ENCODE measurements at regions not wholly inside any gene's neighbourhood (a gene's known extent, or its start where the extent isn't known, plus 50 kb on each side); places are given as distances from the start of the nearest gene placed in this dataset.
"Not testable (repeated sequence)": the region's sequence is repeated elsewhere in the genome, so short reads cannot be mapped to it uniquely, and the experiment has no call there.

DNA sequence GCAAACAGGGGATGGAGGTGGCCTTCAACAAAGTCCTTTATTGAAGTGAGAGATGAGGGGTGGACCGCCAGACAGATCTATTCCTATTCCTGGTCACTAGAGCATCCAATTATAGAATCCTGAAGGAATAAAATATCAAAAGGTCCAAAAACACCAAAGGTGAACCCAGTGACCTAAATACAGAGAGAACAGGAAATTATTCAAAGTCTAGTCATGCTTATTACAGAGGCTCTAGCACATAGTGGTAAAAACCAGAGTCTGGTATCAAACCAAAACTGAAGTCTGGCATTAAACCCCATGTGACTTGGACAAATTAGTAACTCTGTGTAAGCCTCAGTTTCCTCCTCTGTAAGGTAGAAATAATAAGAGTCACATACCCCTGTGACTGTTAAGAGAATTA lies 100.5 kb upstream of the SNX2 start:
- DNase-seq = no peak

DNA sequence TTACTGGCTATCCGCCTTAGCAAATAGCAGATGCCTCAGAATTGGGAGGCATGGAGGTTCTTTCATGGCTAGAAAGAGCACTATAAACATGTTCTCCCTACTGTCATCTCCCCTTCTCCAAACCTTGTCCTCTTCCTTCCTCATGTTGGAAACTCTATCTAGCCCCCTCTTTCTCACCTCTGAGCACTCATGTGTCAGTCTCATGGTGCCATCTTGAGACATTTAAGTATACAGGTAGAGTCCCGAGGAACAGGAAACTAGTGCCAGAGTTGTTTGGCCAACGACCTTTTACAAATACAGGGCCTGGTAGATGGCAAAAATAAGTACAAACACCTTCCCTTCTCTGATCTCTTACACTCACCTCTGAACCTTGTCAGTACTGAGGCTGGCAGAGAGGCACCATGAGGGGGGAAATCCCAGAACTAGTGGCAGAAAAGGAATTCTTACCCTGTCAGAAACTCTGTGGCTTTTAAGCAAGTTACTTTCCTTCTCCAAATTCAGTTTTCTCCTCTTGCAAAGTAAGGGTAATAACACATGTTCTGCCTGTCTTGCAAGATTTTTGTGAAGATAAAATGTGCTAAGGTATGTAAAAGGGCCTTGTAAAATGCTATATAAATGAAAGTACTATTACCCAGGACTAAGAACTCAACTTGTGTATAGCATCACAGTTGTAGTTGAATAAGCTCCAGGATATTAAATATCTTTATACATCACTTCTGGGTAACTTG lies 94.1 kb upstream of the SNX2 start:
- no peak for DNase-seq

DNA sequence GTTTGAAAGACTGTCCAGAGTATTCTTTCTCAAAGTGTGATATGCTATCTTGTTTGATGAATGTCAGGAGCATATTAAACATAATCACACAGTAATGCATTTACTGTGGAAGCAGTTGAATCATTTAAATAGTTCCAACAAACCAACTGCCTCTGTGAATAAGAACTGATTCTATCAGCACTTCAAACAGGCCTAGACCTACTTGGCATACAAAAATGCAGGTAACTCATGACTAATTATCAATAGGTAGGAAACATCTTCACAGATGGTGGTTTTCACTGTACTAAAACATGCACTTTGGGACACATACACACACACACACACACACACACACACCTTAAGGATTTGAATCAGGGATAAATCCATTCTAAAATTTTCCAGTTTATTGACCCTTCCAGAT lies 91.2 kb upstream of the SNX2 start:
- DNase-seq = no peak

DNA sequence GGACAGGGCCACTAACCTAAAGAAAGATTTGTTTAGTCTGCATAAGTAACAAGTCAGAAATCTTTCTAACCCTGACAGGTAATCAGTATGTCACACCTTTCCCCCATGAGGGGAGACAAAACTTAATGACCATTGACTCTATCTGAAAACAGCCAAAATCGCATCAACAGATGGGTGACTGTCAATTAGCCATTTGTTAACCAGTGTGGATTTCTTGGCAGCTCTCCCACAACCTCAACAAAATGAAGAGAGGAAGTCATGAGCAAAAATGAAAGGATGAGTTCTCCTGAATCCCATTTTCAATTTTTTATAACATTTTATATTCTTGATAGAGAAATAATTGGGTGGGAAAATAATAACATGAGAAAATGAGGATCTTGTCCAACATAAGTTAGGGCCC lies 84.6 kb upstream of the SNX2 start:
- no peak for DNase-seq

DNA sequence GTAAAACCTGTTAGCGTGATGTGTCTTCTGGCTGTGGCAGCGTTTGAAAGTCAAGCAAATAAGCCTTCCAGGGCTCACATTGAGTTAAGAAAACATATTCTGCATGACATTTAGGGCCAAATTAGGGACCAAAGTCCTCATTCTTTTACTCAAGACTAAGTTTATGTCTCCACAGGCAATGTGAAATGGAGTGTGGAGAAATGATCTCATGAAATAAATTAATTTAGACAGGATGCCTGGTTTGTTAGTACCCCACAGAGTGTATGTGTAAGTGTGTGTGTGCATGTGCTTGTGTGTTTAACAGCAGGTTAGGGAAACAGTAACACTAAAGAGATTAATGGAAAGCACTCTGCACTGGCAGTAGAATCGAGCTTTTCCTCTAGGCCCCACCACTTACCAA lies 82.9 kb upstream of the SNX2 start:
- DNase-seq = no peak

DNA sequence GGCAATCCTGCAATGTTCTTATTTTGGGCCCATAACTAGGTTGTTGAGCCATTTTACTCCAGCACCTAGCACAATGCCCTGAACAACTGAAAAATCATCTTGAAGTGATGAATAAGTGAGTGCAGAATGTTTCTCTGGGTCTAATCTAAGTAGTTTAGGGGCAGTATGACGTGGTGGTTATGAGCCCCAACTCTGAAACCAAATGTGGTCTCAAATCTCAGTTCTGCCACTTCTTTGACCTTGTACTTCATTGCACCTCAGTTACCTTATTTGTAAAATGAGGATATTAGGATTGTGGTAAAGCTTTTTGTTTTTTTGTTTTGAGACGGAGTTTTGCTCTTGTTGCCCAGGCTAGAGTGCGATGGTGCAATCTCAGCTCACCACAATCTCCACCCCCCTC lies 80.9 kb upstream of the SNX2 start:
- no peak for DNase-seq

DNA sequence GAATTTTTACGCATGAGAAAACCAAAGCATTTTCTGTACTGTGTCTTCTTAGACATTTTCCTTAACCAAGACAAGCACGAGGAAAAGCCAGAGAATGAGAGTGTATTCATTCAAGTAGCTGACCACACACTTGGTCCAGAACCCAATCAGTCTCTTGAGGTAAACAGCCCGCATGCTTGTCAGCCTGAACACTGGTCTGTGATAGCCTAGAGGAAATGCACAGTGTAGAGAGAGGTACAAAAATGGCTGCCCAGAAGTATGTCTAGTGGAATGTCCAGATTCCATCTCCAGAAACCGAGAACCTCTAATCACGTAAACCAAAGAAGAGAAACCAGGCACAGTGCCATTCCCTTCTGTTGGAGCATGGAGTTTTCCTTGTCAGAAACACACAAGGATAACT lies 80.0 kb upstream of the SNX2 start:
- no peak for DNase-seq

DNA sequence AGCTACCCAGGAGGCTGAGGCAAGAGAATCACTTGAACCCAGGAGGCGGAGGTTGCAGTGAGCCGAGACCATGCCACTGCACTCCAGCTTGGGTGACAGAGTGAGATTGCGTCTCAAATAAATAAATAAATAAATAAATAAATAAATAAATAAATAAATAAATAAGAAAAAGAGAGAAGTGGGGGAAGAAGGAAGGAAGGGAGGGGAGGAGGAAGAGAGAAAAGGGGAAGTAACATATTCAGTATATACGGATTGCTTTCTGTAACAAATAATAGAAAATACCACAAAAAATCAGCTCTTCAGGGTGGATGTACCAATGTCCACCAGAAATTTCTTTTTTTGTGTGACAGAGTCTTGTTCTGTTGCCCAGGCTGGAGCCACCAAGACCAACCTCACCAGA lies 78.1 kb upstream of the SNX2 start:
- DNase-seq = not testable (repeated sequence)

DNA sequence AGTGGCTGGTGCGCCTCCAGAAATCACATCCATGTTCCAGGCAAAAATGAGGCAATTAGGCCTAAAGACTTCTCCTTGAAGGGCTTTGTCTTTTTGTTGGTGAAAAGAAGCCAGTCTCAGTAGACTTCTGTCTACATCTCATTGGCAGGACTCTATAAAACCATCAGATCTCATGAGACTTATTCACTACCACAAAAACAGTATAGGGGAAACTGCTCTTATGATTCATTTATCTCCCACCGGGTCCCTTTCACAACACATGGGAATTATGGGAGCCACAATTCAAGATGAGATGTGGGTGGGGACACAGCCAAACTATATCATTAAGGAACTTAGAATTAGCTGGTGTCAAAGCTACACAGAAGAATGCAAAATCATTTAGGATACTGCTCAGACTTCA lies 77.7 kb upstream of the SNX2 start:
- no peak for DNase-seq

DNA sequence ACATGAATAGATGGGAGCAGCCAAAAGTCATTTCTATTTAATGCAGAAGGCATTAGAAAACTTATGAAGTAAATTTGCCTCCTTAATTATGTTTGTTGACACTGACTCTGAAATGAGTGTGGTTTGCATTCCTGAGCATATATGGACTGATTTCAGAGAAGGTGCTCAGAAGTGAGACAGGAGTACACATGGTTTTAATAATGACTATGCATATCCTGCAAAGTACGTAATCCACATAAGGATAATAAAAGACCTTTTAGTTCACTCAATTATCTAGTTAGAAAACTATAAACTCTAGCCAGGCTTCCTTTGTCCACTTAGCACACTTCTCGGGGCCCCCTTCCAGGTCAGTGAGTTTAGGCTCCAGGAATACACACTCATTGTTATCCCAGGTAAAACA lies 75.7 kb upstream of the SNX2 start:
- DNase-seq = no peak

DNA sequence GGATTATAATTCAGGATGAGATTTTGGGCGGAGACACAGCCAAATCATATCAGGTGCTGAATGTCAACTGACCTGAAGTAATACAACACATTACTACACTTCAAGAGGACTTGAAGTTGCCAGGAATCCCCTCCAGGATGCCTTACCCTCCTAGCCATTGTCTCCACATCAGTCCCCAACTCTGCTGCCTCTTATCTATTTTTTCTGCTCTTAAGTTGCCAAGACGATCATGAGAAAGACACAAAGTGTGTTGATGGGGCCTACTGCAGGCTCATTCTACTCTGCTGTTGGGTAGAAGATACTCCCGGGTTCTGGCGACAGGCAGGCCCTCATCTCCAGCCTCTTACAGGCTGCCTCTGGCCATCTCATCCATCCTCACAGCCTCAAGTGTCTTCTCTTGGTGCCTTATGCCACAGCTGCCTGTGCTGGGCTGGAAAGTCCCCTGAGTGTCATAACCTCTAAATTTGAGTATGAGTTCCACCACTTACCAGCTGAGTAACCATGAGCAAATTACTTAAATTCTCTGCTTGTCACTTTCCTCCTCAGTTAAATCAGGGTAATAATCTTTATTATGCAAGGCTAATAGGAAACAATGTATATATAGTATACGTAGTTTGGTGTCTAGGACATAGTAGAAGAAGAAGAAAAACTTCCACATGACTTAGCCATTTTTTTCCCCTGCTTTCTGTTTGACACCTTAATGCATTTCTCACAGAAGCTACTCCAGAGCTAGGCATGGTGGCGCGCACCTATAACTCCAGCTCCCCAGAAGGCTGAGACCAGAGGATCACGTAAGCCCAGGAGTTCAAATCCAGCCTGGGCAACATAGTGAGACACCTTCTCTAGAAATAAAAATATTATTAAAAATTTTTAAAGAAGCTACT lies 73.0 kb upstream of the SNX2 start:
- DNase-seq = peak in 1 of 2 donors; percentile 73

DNA sequence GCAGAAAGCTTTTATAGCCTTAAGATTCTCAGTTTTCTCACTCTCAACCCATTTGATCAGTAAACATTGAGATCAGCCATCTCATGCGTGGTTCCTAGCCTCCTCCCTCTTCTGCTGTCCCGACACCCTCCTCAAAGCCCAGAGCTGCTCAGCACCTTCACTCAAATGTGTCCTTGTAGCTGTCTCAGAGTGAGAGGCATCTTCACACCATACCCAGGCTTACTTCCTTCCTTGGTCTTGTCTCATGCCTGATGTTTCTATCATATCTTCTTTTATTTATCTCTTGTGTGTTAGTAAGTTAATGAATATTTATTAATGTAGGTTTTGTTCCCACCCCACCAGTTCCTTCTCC lies 72.4 kb upstream of the SNX2 start:
- DNase-seq = peak in 1 of 2 donors; percentile 56

DNA sequence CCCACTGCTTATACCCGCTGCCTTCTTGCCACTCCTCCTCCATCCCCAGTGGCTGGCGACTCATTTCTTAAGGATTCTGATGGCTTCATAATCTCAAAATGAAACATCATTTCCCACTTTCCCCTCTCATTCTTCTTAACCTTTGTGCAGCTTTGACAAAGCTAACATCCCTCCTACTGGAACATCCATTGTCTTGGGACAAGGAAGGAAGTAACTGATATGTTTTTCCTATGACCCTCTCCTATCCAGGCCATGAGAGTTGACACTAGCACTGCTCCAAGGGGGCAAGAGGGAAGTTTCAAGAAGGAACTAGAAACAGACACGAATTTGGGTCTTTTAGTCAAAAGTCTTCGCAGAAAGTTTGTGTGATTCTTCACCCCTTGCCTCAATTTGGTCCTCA lies 71.7 kb upstream of the SNX2 start:
- DNase-seq = no peak

DNA sequence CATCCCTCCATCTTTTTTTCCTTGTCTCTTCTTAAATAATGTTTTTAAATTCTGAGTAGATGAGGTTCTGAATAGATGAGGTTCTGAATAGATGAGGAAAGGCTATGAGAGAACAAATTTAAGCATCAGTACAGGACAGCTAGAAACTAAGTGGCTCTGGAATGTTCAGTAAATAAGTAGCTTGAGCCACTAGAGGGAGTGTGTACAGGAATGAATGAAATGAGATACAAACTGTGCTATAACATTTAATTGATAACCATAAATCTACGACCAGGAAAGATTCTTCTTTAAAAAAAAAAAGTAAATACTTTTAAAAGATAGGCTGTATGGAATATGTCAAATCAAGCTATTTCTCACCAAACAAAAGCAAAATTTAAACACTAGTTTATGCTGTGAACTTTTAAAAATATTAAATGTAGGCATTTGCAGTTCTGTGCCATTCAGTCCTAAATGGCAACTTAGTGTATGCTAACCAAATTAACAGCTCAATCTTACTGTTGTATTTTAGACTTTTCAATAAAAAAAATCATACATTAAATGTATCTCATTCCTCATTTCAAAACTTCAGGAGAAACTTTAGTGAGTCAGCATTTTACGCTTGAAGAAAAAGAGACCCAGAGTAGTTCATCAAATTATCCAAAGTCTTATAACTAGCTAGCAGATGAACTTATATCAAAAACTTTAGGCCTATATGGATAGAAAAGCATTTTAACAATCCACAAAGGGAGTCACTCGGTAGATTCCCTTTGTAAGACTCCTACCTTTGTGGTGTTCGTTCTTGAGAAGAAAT lies 70.4 kb upstream of the SNX2 start:
- peak in 1 of 2 donors; percentile 8 for DNase-seq

DNA sequence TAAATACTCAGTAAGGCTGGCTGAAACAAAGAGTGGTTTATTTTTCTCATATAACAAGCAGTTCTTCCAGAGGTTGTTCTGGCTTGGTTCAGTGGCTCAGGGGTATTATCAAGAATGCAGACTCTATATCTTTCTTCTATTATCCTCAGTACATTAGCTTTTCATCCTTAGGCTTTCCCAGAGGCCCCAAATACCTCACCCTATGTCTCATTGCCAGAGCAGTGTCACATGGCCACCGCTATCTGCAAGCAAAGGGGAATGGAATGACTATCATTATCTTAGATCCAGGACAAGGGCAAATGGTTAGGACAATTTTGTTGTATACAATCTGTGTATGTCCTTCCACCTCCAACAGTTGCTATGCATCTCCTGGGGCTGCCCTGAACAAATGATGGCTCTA lies 69.0 kb upstream of the SNX2 start:
- no peak for DNase-seq

DNA sequence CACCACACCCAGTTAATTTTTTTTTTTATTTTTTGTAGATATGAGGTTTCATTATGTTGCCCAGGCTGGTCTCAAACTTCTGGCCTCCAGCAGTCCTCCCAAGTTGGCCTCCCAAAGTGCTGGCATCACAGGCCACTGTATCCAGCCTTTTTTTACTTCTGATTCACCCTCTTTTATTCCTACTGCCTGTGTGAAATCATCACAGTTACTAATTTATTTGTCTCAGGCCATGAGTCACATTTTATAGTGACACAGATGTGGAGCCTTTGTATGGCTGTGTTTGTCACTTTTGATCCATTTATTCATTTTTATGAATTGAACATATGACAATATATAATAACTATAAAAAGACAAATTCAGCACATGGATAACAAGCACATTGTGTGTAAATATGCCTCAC lies 67.1 kb upstream of the SNX2 start:
- no peak for DNase-seq

DNA sequence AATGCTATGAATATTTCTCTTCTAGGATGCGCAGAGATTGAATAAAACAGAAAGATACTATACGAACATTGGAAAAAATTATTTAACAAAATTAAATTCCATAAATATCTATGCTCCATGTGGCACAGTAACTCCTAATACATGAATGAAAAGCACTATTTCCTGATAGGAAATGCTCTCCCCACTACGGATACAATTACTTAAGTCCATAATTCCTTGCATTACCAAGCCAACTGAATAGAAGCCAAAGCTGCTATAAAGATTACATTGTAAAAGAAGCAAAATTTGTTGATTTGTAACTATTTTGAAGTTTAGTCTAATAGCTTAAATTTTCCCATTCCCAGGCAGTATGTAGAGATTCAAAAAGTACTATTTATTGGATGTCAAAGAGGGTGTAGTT lies 61.8 kb upstream of the SNX2 start:
- no peak for DNase-seq

DNA sequence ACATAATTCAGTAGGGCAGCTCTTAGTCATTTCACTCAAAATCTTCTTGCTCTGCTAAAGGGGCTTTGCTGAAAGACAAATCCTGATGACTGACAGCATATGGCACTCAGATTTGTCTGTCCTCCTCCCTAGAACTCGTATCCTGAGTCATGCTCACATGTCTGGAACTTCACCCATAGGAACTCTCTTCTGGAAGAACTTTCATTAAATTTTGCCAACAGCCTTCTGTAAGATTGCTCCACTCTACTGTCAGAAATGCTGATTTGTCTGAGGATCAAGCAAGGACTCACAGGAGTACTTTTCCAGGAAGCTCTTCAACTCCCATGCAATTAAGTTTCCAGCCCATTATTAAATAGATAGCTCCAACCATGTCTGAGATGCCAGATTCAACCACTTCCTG lies 59.8 kb upstream of the SNX2 start:
- DNase-seq = no peak

DNA sequence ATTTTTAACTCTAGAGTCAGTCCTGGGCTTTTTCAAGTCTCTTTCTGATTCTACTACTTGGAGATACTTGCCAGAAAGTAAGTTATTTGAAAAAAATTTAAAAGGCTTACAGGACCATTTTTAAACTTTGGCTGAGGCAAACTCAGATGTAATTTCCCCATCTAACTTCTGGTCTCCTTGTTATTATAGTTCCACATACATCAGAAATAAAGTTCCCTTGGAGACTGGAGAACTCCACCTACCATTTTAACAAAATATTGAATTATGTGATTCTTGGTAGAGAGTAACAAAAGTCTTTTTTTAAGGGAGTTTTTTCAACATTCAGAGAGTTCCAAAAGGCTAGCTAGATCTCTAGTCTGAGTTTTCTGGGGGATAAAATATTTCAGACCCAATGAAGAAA lies 56.3 kb upstream of the SNX2 start:
- DNase-seq = no peak

DNA sequence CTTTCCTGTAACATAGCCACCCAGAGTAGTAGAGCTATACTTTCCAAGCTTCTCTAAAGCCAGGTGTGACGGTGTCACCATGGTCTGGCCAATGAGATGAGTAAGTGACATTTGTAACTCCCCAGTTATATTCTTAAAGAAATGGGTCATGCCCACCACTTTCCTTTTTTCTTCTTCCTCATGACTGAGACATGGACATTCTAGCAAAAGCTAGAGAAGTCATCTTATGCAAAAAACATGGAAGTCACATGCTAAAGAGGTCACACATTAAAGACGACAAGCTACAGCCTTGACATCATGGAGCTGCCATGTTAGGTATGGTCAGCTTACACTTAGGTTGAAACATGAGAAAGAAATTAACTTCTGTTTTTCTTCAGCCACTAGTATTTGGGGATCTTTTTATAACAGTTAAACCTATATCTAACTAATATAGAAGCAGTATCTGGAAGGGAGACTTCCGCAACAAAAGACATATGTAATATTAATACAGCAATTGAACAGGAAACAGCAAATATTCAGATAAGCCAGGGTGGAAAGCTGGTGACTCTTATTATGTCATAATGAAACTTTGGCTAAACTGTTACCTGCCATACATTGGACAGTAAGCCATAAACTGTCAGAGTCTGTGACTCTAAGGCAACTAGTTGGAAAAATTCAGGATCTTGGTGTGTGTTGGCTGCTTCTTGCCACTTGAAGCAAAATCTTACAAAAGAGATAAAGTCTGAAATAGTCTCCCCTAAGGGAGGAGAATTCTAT lies 54.7 kb upstream of the SNX2 start:
- no peak for DNase-seq

DNA sequence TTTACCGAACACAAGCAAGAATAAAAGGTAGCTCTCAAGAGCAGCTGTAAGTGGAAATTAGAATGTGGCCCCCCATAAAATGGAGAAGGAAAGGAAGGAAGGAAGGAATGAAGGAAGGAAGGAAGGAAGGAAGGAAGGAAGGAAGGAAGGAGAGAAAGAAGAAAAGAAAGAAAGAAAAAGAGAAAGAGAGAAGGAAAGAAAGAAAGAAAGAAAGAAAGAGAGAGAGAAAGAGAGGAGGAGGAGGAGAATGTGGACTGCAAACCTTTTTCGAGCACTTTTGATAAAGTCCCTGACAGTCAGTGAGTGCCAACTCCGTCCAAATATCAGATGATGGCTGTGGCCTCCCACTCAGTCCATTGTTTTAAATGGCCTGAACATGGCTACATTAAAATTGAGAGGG lies 53.8 kb upstream of the SNX2 start:
- DNase-seq = no peak

DNA sequence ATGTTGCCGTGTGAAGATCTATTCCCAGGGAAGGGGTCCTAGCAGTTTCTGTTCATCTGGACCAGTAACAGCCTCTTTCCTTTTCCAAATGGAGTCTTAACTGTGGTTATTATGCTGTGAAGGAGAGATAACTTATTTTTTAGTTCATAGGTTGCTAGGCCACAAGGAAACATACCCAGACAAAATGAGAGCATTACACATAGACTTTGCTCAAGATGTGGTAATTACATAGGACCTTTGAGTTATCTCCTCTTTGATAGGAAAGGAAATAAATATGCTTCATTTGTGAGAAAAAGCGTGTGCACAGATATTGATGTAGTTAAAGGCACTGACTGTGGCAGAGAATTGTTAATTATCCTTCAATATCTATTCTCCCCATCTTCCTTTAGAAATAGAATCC lies 52.5 kb upstream of the SNX2 start:
- DNase-seq = no peak
